ENCODE measurements at regions not wholly inside any gene's neighbourhood (a gene's known extent, or its start where the extent isn't known, plus 50 kb on each side); places are given as distances from the start of the nearest gene placed in this dataset.

DNA sequence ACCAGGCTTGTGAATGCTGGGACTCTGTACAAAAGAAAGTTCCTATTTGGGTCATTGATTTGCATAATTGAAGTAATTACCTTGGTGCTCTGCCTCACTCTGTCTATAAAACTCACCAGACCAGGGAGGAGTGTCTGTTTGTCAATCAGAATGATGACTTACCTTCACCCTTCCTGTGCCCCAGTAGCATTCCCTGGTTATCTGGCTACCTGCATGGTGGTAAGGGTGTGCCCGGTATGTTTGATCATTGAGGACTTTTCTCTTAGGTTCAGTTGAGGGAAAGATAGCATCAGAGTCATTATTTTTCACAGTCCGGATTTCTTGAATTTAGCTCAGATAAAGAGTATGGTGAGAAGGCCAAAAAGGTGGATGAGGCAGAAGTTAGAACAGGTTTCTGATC, 190.0 kb downstream of the BRINP2 start:
- TF ChIP-seq CTCF (IDR thresholded peaks at IDR 0.05; ENCODE audit: low read depth, low read length, poor library complexity, severe bottlenecking) (no peak), EZH2phosphoT487 (IDR thresholded peaks at IDR 0.05; ENCODE audit: borderline replicate concordance, low read length) (no peak)

Measured in DOHH2 (cell line).